ACC112 (cell line): ENCODE measurements at regions not wholly inside any gene's neighbourhood (a gene's known extent, or its start where the extent isn't known, plus 50 kb on each side); places are given as distances from the start of the nearest gene placed in this dataset.

Experiments used
- H2AFZ ChIP-seq: fragments of 200-600 bp; sonication (generic); one replicate; pipeline ENCODE4 v1.6.0; 2017; ENCODE audit warnings: antibody characterized with exemption, low read length; ENCODE audit not compliant: unreplicated experiment
- H3K27ac ChIP-seq: fragments of 200-600 bp; sonication (generic); 2 replicates; pipeline ENCODE4 v1.5.1; 2014; ENCODE audit warnings: low read depth, mild to moderate bottlenecking, antibody characterized with exemption, low read length, moderate library complexity
- H3K27me3 ChIP-seq: fragments of 200-600 bp; sonication (generic); 2 replicates; pipeline ENCODE4 v1.6.1; 2014; ENCODE audit warnings: mild to moderate bottlenecking, antibody characterized with exemption, low read length, moderate library complexity, mixed read lengths; ENCODE audit not compliant: insufficient read depth
- H3K36me3 ChIP-seq: fragments of 200-600 bp; sonication (generic); 2 replicates; pipeline ENCODE4 v1.6.1; 2016; ENCODE audit warnings: mild to moderate bottlenecking, antibody characterized with exemption, low read length, moderate library complexity, mixed read lengths; ENCODE audit not compliant: insufficient read depth
- H3K4me1 ChIP-seq: fragments of 200-600 bp; sonication (generic); one replicate; pipeline ENCODE4 v1.6.1; 2016; ENCODE audit warnings: low read length, mixed read lengths; ENCODE audit not compliant: insufficient read depth, unreplicated experiment, control insufficient read depth
- H3K4me3 ChIP-seq: fragments of 200-600 bp; sonication (generic); 2 replicates; pipeline ENCODE4 v1.5.1; 2014; ENCODE audit warnings: mild to moderate bottlenecking, low read depth, low read length
- H3K79me2 ChIP-seq: fragments of 200-600 bp; sonication (generic); one replicate; pipeline ENCODE4 v1.6.0; 2016; ENCODE audit warnings: low read length; ENCODE audit not compliant: control insufficient read depth, unreplicated experiment, insufficient read depth

DNA sequence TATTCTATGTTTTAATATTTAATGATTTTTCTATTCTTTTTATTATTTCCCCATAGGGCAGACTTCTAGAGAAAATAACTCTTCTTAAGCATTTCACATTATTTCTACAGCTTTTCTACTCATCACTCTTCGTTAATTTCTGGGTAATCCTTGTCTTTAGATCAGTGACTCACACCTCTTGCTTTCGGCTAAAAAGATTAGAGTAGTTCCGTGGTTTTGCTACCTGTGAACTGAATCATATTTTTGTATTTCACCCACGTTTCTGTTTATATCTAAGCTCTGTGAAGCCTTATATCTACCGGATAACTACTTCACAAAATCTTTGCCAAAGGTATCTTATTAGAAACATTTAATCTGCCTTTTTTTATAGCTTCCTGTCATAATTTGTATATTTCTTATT, 685.5 kb upstream of the FSHR start:
- Histone ChIP-seq H3K4me3 (no peak overlapping the region), H3K27me3 (no peaks in the 10 kb centered on the region), H2AFZ (no peak overlapping the region), H3K36me3 (no peaks in the 10 kb centered on the region), H3K27ac (no peak overlapping the region), H3K79me2 (no peaks in the 10 kb centered on the region), H3K4me1 (no peaks in the 10 kb centered on the region)

DNA sequence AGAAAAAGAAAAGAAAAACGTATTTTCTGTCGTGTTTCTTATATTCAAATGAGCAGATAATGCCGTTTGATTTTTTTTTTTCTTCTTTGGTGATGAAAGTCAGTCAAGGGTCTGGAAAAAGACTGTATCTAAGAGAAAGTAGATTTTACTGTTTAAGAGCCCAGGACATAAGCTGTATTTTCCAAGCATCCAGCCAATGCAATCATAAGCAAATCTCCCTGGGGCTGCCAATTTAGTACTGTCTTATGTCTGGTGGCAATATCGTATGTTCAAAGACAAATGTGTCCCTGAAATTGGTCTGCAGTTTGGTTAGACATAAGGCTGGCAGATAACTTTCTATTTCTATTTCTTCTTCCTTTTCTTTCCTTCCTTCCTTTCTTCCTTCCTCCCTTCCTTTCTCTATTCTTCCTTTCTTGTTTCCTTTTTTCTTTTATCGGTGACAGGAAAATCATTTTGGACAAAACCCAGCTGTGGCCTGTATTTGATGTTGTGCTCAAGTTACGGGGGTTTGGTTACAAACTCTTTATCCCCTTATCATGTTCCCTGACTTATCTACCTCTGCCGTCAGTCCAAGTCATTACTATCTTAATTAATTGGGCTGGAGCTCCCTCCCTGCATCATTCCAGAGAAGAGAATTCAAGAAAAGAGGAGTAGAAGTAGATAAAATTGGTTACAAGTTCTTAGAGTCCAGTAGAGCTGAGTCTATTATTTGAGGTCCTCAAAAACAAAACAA, 683.4 kb upstream of the FSHR start:
- H3K4me1 ChIP-seq, result no peaks in the 10 kb centered on the region
- H3K27me3 ChIP-seq, result no peaks in the 10 kb centered on the region
- no peaks in the 10 kb centered on the region for H3K79me2 ChIP-seq
- H3K27ac ChIP-seq, result no peak overlapping the region
- no peaks in the 10 kb centered on the region for H3K36me3 ChIP-seq
- H2AFZ ChIP-seq, result no peak overlapping the region
- H3K4me3 ChIP-seq, result no peak overlapping the region

DNA sequence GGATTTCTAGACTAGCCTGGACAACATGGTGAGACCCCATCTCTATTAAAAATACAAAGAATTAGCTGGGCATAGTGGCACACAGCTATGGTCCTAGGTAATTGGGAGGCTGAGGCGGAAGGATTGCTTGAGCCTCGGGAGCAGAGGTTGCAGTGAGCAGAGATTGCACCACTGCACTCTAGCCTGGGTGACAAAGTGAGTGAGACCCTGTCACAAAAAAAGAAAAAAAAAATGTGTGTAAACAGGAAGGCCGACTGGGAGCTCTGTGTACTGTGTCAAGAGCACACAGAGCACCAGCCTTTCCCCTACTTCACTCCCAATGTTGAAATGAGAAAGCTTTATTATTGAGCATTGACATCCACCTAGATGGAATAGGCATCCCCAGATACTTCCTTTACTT, 681.7 kb upstream of the FSHR start:
- Histone ChIP-seq H2AFZ (no peak overlapping the region), H3K36me3 (no peaks in the 10 kb centered on the region), H3K79me2 (no peaks in the 10 kb centered on the region), H3K4me1 (no peaks in the 10 kb centered on the region), H3K27me3 (no peaks in the 10 kb centered on the region), H3K27ac (no peak overlapping the region), H3K4me3 (no peak overlapping the region)

DNA sequence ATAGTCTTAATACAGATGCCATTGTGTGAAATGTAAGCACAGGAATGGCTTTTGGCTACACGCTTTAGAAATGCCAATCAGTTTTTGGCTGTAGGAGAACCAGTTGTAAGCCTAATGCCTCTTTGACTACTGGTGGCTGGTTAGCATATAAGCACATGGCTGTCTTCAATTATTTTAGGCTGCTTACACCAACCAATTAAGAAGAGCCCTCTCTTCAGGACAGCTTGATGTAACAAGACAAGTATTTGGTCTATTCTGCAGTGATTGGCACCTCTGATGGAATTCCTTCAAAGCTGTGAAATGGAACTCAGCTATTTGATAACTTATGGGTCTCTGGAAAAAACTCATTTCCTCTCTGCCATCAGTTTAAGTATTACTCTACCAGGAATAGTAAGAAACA, 680.1 kb upstream of the FSHR start:
- H3K27ac ChIP-seq, result no peak overlapping the region
- H3K4me3 ChIP-seq, result no peak overlapping the region
- no peaks in the 10 kb centered on the region for H3K4me1 ChIP-seq
- no peaks in the 10 kb centered on the region for H3K27me3 ChIP-seq
- no peaks in the 10 kb centered on the region for H3K36me3 ChIP-seq
- no peak overlapping the region for H2AFZ ChIP-seq
- no peaks in the 10 kb centered on the region for H3K79me2 ChIP-seq

DNA sequence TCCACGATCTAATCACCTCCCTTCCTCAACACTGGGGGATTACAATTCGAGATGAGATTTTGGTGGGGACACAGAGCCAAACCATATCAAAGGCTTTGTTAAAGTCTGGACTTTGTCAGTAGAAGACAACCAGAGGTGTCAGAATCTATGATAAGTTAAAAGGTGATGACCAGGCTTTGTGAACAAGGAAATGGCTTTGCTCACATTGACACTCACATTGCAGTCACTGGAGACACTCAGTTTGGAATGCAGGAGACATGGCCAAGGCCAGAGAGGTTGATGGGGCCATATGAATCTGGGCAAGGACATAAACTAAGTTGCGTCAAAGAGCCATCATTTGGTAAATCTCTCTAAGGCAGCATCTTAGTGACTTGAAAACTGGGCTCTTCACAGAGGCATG, 678.2 kb upstream of the FSHR start:
- Histone ChIP-seq H3K4me3 (no peak overlapping the region), H3K4me1 (no peaks in the 10 kb centered on the region), H3K27me3 (no peaks in the 10 kb centered on the region), H3K27ac (no peak overlapping the region), H3K79me2 (no peaks in the 10 kb centered on the region), H2AFZ (no peak overlapping the region), H3K36me3 (no peaks in the 10 kb centered on the region)

DNA sequence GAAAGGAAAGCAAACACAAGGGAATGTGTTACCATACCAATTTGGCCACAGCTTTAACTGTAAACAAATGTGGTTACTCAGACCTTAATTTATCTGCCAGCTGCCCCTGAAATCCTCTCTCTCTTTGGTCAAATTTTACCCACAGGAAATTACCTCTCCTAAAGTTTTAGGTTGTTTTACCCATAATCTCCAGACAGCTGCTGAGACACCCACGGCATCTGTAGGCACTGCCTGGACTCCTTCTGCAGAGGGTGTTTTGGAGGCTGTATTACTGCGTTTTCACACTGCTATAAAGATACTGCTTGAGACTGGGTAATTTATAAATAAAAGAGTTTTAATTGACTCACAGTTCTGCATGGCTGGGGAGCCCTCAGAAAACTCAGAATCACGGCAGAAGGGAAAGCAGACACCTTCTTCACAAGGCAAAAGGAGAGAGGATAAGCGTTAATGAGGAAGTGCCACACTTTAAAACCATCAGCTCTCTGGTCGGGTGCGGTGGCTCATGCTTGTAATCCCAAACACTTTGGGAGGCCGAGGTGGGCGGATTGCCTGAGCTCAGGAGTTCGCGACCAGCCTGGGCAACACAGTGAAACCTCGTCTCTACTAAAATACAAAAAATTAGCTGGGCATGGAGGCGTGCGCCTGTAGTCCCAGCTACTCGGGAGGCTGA, 677.5 kb upstream of the FSHR start:
- H3K27me3 ChIP-seq, result no peaks in the 10 kb centered on the region
- H3K36me3 ChIP-seq, result no peaks in the 10 kb centered on the region
- no peaks in the 10 kb centered on the region for H3K79me2 ChIP-seq
- no peaks in the 10 kb centered on the region for H3K4me1 ChIP-seq
- H3K4me3 ChIP-seq, result no peak overlapping the region
- H2AFZ ChIP-seq, result no peak overlapping the region
- no peak overlapping the region for H3K27ac ChIP-seq

DNA sequence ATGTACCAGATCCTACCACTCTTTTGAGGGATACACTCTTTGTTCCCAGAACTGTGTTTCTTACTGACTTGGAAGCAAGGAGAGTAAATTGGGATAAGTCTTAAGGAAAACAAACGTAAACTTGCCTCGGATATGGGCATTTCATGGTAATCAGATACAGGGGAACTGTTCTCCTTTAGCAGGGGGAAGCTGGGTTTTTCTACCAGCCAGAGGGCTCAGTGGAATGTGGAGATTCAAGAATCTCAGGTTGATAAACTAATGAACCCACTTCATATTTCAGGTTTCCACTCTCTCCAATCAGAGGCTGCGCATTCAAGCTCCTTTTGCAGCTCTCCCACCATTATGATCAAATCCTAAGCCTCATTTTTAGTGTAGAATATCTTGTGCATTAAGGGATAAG, 676.5 kb upstream of the FSHR start:
- H3K79me2 ChIP-seq, result no peaks in the 10 kb centered on the region
- no peaks in the 10 kb centered on the region for H3K36me3 ChIP-seq
- no peak overlapping the region for H3K4me3 ChIP-seq
- no peak overlapping the region for H3K27ac ChIP-seq
- H3K27me3 ChIP-seq, result no peaks in the 10 kb centered on the region
- H2AFZ ChIP-seq, result no peak overlapping the region
- no peaks in the 10 kb centered on the region for H3K4me1 ChIP-seq

DNA sequence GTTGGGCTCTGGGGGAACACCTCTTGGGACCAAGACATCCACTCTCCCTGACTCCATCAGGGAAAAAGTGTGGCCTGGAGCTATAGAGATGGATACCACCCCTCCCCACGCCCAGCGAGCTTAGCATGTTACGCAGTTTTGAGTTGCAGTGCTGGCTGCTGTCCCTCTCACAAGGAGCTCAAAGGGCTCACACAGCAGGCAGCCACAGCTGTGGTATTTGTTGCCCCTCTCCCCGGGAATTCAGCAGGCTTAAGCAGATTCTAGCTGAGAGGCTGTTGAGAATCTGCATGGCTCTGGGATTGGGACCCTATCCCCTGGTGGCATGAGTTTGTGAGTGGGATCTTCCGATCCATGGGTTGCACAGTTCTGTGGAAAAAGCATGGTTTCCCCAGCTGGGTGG, 673.1 kb upstream of the FSHR start:
- H3K4me1 ChIP-seq, result no peaks in the 10 kb centered on the region
- H3K27me3 ChIP-seq, result no peaks in the 10 kb centered on the region
- H3K36me3 ChIP-seq, result no peaks in the 10 kb centered on the region
- H2AFZ ChIP-seq, result no peak overlapping the region
- no peak overlapping the region for H3K4me3 ChIP-seq
- H3K27ac ChIP-seq, result no peak overlapping the region
- no peaks in the 10 kb centered on the region for H3K79me2 ChIP-seq

DNA sequence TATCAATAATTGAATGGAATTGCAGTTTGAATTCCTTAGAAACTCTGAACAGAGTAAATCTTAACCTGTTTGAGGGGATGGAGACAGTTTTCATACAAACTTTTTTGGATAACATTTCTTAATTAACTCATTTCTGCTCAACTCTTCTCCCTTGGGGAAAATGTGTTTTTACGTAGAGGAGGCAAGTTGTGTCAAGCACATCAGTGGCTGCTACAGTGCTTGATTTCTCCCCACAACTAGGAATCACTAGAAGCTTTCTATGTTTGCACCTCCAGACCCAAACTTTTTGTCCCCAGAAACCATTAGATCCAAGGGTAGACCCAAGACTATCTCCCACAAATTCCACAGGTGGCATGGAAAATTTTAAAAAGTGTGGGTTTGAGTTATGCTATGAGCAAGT, 658.9 kb upstream of the FSHR start:
- Histone ChIP-seq H3K4me3 (no peak overlapping the region), H3K36me3 (no peaks in the 10 kb centered on the region), H3K79me2 (no peaks in the 10 kb centered on the region), H2AFZ (no peak overlapping the region), H3K4me1 (no peaks in the 10 kb centered on the region), H3K27me3 (no peaks in the 10 kb centered on the region), H3K27ac (no peak overlapping the region)

DNA sequence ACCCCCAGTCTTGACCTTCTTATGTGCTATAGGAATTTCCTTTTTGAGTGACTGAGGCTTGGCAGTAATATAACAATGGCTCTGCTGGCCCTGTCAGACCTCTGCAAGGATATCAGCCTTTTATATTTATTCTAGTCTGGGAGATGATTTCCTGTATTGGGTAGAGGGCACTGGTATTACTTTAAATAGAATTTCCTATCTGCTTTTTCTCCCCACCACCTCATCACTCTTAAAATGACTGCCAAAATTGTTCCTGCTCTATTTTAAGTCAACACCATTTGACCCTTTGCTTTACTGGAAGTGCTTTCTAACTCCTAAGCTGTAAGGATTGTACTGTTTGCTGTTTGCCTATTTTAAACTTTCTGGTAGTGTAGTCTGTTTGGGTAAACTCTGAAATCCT, 658.4 kb upstream of the FSHR start:
- H3K79me2 ChIP-seq, result no peaks in the 10 kb centered on the region
- H3K36me3 ChIP-seq, result no peaks in the 10 kb centered on the region
- no peak overlapping the region for H2AFZ ChIP-seq

DNA sequence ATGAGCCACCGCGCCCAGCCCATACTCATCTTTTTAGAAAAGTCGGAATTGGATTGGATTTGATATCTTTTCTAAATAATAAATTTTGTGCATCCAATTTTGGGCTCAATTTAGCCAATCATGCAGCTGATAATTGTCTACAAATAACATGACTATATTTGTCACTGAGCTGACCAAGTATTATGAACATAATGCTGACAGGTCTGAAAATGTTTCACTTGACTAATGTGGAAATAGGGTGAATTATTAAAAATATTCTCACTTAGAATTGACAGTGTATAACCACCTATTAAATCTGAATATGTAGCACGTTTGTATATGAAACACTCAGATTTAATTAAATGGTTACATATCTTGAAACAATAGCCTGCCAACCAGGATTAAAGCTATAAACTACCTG, 657.2 kb upstream of the FSHR start:
- Histone ChIP-seq H3K36me3 (no peaks in the 10 kb centered on the region), H3K27me3 (no peaks in the 10 kb centered on the region), H2AFZ (no peak overlapping the region), H3K4me3 (no peak overlapping the region), H3K79me2 (no peaks in the 10 kb centered on the region), H3K27ac (no peak overlapping the region), H3K4me1 (no peaks in the 10 kb centered on the region)

More for the DNA sequence above, 658.4 kb upstream of the FSHR start:
- no peak overlapping the region for H3K27ac ChIP-seq
- H3K27me3 ChIP-seq, result no peaks in the 10 kb centered on the region
- no peaks in the 10 kb centered on the region for H3K4me1 ChIP-seq
- no peak overlapping the region for H3K4me3 ChIP-seq
